H9 (cell line): ENCODE measurements at regions not wholly inside any gene's neighbourhood (a gene's known extent, or its start where the extent isn't known, plus 50 kb on each side); places are given as distances from the start of the nearest gene placed in this dataset.

Experiments used
- DNase-seq: peaks from one replicate; pipeline ENCODE4 v3.0.0-alpha.2; 2017
- H2AFZ ChIP-seq: one replicate; pipeline ENCODE4 v1.6.1; 2013; ENCODE audit warnings: mild to moderate bottlenecking, low read length, control low read depth, moderate library complexity
- H2AK5ac ChIP-seq: 2 replicates; pipeline ENCODE4 v1.6.1; 2013; ENCODE audit warnings: low read length, control low read depth, mixed read lengths; ENCODE audit not compliant: insufficient read length
- H2BK120ac ChIP-seq: one replicate; pipeline ENCODE4 v1.6.1; 2013; ENCODE audit warnings: low read depth, mild to moderate bottlenecking, low read length, control low read depth, inconsistent platforms; ENCODE audit not compliant: poor library complexity, severe bottlenecking
- H2BK12ac ChIP-seq: 2 replicates; pipeline ENCODE4 v1.6.1; 2013; ENCODE audit warnings: low read length, control low read depth, mixed read lengths, low read depth; ENCODE audit not compliant: insufficient read length
- H2BK15ac ChIP-seq: 2 replicates; pipeline ENCODE4 v1.6.1; 2013; ENCODE audit warnings: low read depth, low read length, control low read depth
- H2BK20ac ChIP-seq: one replicate; pipeline ENCODE4 v1.6.1; 2013; ENCODE audit warnings: low read depth, mild to moderate bottlenecking, low read length, control low read depth, inconsistent platforms; ENCODE audit not compliant: poor library complexity, severe bottlenecking
- H2BK5ac ChIP-seq: 2 replicates; pipeline ENCODE4 v1.6.1; 2013; ENCODE audit warnings: low read length, control low read depth, mixed read lengths; ENCODE audit not compliant: insufficient read length
- H3K14ac ChIP-seq: 2 replicates; pipeline ENCODE4 v1.6.1; 2013; ENCODE audit warnings: low read length, control low read depth; ENCODE audit not compliant: insufficient read depth
- H3K18ac ChIP-seq: 2 replicates; pipeline ENCODE4 v1.6.1; 2013; ENCODE audit warnings: low read depth, mild to moderate bottlenecking, mixed read lengths, low read length, control low read depth; ENCODE audit not compliant: insufficient read length
- H3K23ac ChIP-seq: 2 replicates; pipeline ENCODE4 v1.6.1; 2013; ENCODE audit warnings: low read length, control low read depth, mixed read lengths, low read depth; ENCODE audit not compliant: insufficient read length
- H3K23me2 ChIP-seq: 2 replicates; pipeline ENCODE4 v1.6.1; 2013; ENCODE audit warnings: low read depth, mild to moderate bottlenecking, mixed read lengths, low read length, control low read depth; ENCODE audit not compliant: insufficient read length, poor library complexity, severe bottlenecking
- H3K27ac ChIP-seq: 2 replicates; pipeline ENCODE4 v1.5.1; 2013; ENCODE audit warnings: low read length, control low read depth, mixed read lengths, low read depth; ENCODE audit not compliant: insufficient read length
- H3K27me3 ChIP-seq: 2 replicates; pipeline ENCODE4 v1.6.1; 2013; ENCODE audit warnings: low read length, control low read depth, inconsistent platforms; ENCODE audit not compliant: insufficient read depth
- H3K4ac ChIP-seq: 2 replicates; pipeline ENCODE4 v1.6.1; 2013; ENCODE audit warnings: low read depth, mild to moderate bottlenecking, control low read depth, inconsistent platforms, low read length, moderate library complexity
- H3K4me1 ChIP-seq: 2 replicates; pipeline ENCODE4 v1.6.1; 2013; ENCODE audit warnings: low read length, control low read depth, inconsistent platforms; ENCODE audit not compliant: insufficient read depth
- H3K4me2 ChIP-seq: 2 replicates; pipeline ENCODE4 v1.6.1; 2013; ENCODE audit warnings: low read length, control low read depth, mixed read lengths; ENCODE audit not compliant: insufficient read length, insufficient read depth
- H3K56ac ChIP-seq: 2 replicates; pipeline ENCODE4 v1.6.1; 2013; ENCODE audit warnings: low read depth, mild to moderate bottlenecking, mixed read lengths, low read length, control low read depth; ENCODE audit not compliant: insufficient read length
- H3K79me1 ChIP-seq: 2 replicates; pipeline ENCODE4 v1.6.1; 2013; ENCODE audit warnings: low read depth, mild to moderate bottlenecking, moderate library complexity, low read length, control low read depth, inconsistent platforms; ENCODE audit not compliant: insufficient read depth, poor library complexity, severe bottlenecking
- H3K79me2 ChIP-seq: 2 replicates; pipeline ENCODE4 v1.6.1; 2013; ENCODE audit warnings: low read length, control low read depth, inconsistent platforms; ENCODE audit not compliant: insufficient read depth
- H3K9ac ChIP-seq: 2 replicates; pipeline ENCODE4 v1.6.1; 2013; ENCODE audit warnings: low read length, control low read depth, mixed read lengths; ENCODE audit not compliant: insufficient read length; ENCODE audit errors: extremely low read depth
- H3K9me3 ChIP-seq: one replicate; pipeline ENCODE4 v1.6.1; 2013; ENCODE audit warnings: low read depth, low read length, inconsistent platforms; ENCODE audit not compliant: control insufficient read depth
- H3T11ph ChIP-seq: one replicate; pipeline ENCODE4 v1.6.1; 2013; ENCODE audit warnings: mild to moderate bottlenecking, low read length, control low read depth, inconsistent platforms
- H4K20me1 ChIP-seq: one replicate; pipeline ENCODE4 v1.6.1; 2013; ENCODE audit not compliant: control insufficient read depth, insufficient read length, insufficient read depth
- H4K5ac ChIP-seq: 2 replicates; pipeline ENCODE4 v1.6.1; 2013; ENCODE audit warnings: low read depth, mild to moderate bottlenecking, mixed read lengths, low read length, control low read depth; ENCODE audit not compliant: insufficient read length
- H4K8ac ChIP-seq: replicated peaks from 2 replicates; pipeline ENCODE4 v1.6.1; 2013; ENCODE audit warnings: low read length, control low read depth, mixed read lengths, low read depth; ENCODE audit not compliant: insufficient read length
- H4K91ac ChIP-seq: 2 replicates; pipeline ENCODE4 v1.6.1; 2013; ENCODE audit warnings: low read depth, mild to moderate bottlenecking, moderate library complexity, mixed read lengths, low read length, control low read depth; ENCODE audit not compliant: insufficient read length
- H3K27ac Mint-ChIP-seq, 3 experiments: 2 replicates in 2 of 3; 3 replicates in 1 of 3; pipeline ENCODE4 v1.8.0; 2020 to 2021; ENCODE audit warnings: mixed read lengths in 3 of 3, mild to moderate bottlenecking in 1 of 3, moderate library complexity in 1 of 3
- H3K27me3 Mint-ChIP-seq: 2 replicates; pipeline ENCODE4 v1.8.0; 2021; ENCODE audit warnings: low read depth, mild to moderate bottlenecking, moderate library complexity, mixed read lengths
- H3K36me3 Mint-ChIP-seq, 3 experiments: 2 replicates in 2 of 3; 3 replicates in 1 of 3; pipeline ENCODE4 v1.8.0; 2020 to 2021; ENCODE audit warnings: low read depth in 3 of 3, mixed read lengths in 3 of 3; ENCODE audit not compliant: insufficient read depth in 1 of 3
- H3K4me1 Mint-ChIP-seq, 2 experiments: 2 replicates each; pipeline ENCODE4 v1.8.0; 2020; ENCODE audit warnings: mixed read lengths in 2 of 2
- H3K4me3 Mint-ChIP-seq, 2 experiments: 2 replicates in 1 of 2; 3 replicates in 1 of 2; pipeline ENCODE4 v1.8.0; 2020 to 2021; ENCODE audit warnings: mild to moderate bottlenecking in 2 of 2, mixed read lengths in 2 of 2, moderate library complexity in 1 of 2
- H3K9me3 Mint-ChIP-seq, 2 experiments: 2 replicates in 1 of 2; 3 replicates in 1 of 2; pipeline ENCODE4 v1.8.0; 2020; ENCODE audit warnings: mild to moderate bottlenecking in 2 of 2, mixed read lengths in 2 of 2, moderate library complexity in 1 of 2
- CTCF ChIP-seq: fragments of 200-600 bp; sonication (generic); conservative IDR thresholded peaks from 3 replicates; pipeline ENCODE4 v1.8.0; 2021; ENCODE audit warnings: antibody characterized with exemption, mild to moderate bottlenecking
- WGBS: extraction: QIAGEN DNeasy Blood & Tissue Kit; methylation state at CpG from one replicate; pipeline ENCODE4 v1.1.7; 2013; ENCODE audit warnings: missing lambda C conversion rate, low lambda C conversion rate, mixed read lengths; ENCODE audit not compliant: insufficient read length; ENCODE audit errors: extremely low coverage; 5-methylcytosine and 5-hydroxymethylcytosine counted together

GRCh38 chr2:63764630-63765029 lies 77.1 kb upstream of the UGP2 start:
- no peaks in the 10 kb centered on the region for H3K27me3 Mint-ChIP-seq
- no peaks in the 10 kb centered on the region for H3K79me2 ChIP-seq

More at GRCh38 chr2:63764630-63765029, 77.1 kb upstream of the UGP2 start:
- H2AK5ac ChIP-seq, result no peak overlapping the region
- no peak overlapping the region for H2BK15ac ChIP-seq
- H2BK120ac ChIP-seq, result no peak overlapping the region
- H3K9me3 Mint-ChIP-seq, result peaks cover 13% of the 10 kb centered on the region in 2 experiments
- H3K27ac ChIP-seq, result no peak overlapping the region
- no peak overlapping the region for H3K23ac ChIP-seq
- no peak overlapping the region for H2BK5ac ChIP-seq
- no peaks in the 10 kb centered on the region; the same call in 1 of the 2 replicates for H3K27me3 ChIP-seq
- no peak overlapping the region for H2BK12ac ChIP-seq
- peak overlapping the region; percentile 35 to 95 (median 73); a peak in 4 of 7 replicates for H3K27ac Mint-ChIP-seq
- H3T11ph ChIP-seq, result no peak overlapping the region
- no peak overlapping the region for H2AFZ ChIP-seq
- H3K4me2 ChIP-seq, result peak overlapping the region; percentile 10
- WGBS, result no CpG with 5 or more reads among the region's 2 CpGs
- H3K79me1 ChIP-seq, result no peaks in the 10 kb centered on the region
- no peaks in the 10 kb centered on the region for H4K20me1 ChIP-seq
- H3K9me3 ChIP-seq, result no peaks in the 10 kb centered on the region
- no peak overlapping the region for H3K56ac ChIP-seq
- no peak for DNase-seq
- H4K91ac ChIP-seq, result no peak overlapping the region
- H3K4ac ChIP-seq, result no peak overlapping the region
- no peak overlapping the region for H3K14ac ChIP-seq
- 0 out of 5 replicates have a peak overlapping the region, but pooled peaks have one; percentile 7 to 22 for H3K4me3 Mint-ChIP-seq
- H3K18ac ChIP-seq, result no peak overlapping the region
- no peak for TF ChIP-seq CTCF
- H3K4me1 ChIP-seq, result peaks cover 6% of the 10 kb centered on the region; the same call in 1 of the 2 replicates
- H4K8ac ChIP-seq, result no peak overlapping the region
- H3K4me1 Mint-ChIP-seq, result peaks cover 32 to 38% of the 10 kb centered on the region in 2 experiments
- no peak overlapping the region for H3K9ac ChIP-seq
- no peaks in the 10 kb centered on the region for H3K23me2 ChIP-seq
- H4K5ac ChIP-seq, result no peak overlapping the region
- peaks cover 8 to 13% (median 10%) of the 10 kb centered on the region in 3 experiments; a peak in 6 of 7 replicates for H3K36me3 Mint-ChIP-seq
- no peak overlapping the region for H2BK20ac ChIP-seq
